Activated CD8-positive, alpha-beta T cell treated with anti-CD3 and anti-CD28 coated beads for 36 hours (primary cell): ENCODE measurements at regions not wholly inside any gene's neighbourhood (a gene's known extent, or its start where the extent isn't known, plus 50 kb on each side); places are given as distances from the start of the nearest gene placed in this dataset.
"Not testable (repeated sequence)": the region's sequence is repeated elsewhere in the genome, so short reads cannot be mapped to it uniquely, and the experiment has no call there.

Source experiments
- ATAC-seq: fragments of 200-7000 bp; cut with Tn5 transposase; one replicate; pipeline ENCODE4 v1.10.0; 2021; ENCODE audit warnings: mild to moderate bottlenecking, moderate library complexity
- CTCF ChIA-PET: fragments of 350-600 bp; sonication (Branson Sonifier 250); formaldehyde crosslinking; loops from one replicate; lab custom pipeline; 2021; ENCODE audit warnings: antibody characterized with exemption; lab: Charles Lee
- POLR2A ChIA-PET: fragments of 350-600 bp; sonication (Branson Sonifier 250); formaldehyde crosslinking; loops from one replicate; lab custom pipeline; 2021; ENCODE audit warnings: antibody characterized with exemption; lab: Charles Lee
- DNase-seq: peaks from one replicate; pipeline ENCODE4 v3.0.0-alpha.2; 2020
- H3K27ac Mint-ChIP-seq: one replicate; pipeline ENCODE4 v1.8.0; 2021; ENCODE audit warnings: mild to moderate bottlenecking, mixed read lengths
- H3K27me3 Mint-ChIP-seq: one replicate; pipeline ENCODE4 v1.8.0; 2021; ENCODE audit warnings: mixed read lengths
- H3K36me3 Mint-ChIP-seq: one replicate; pipeline ENCODE4 v1.8.0; 2021; ENCODE audit warnings: low read depth, mixed read lengths
- H3K4me1 Mint-ChIP-seq: one replicate; pipeline ENCODE4 v1.8.0; 2021; ENCODE audit warnings: low read depth, mixed read lengths
- H3K4me3 Mint-ChIP-seq: one replicate; pipeline ENCODE4 v1.8.0; 2021; ENCODE audit warnings: mild to moderate bottlenecking, moderate library complexity, mixed read lengths
- H3K9me3 Mint-ChIP-seq: one replicate; pipeline ENCODE4 v1.8.0; 2021; ENCODE audit warnings: mixed read lengths
- intact Hi-C: fragments of 100-400 bp; cut with micrococcal nuclease; formaldehyde crosslinking; loops from one replicate; pipeline ENCODE4 v1.10.0; 2022
- TF ChIP-seq, protein P1 (sequence below): fragments of 200-600 bp; IDR thresholded peaks from one replicate; pipeline ENCODE4 v1.8.0; 2022; ENCODE audit warnings: antibody characterized with exemption, mild to moderate bottlenecking

DNA sequence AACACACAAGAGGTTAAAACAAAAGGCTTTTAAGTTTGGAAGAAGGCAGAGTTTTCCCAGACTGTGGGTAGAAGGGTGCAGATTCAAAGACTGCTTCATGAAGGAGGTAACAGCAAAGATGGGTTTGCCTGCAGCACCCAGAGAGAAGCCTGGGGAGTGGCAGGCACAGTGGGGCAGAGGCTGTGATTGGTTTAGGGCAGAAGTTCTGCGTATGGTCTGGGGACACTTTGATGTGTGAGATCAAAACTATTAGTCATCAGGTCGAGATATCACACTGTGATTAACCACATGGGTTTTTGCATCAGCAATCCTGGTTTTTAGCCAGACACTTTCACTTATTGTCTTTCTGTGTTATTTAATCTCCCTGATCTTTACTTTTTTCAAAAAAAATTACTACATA lies 188.8 kb upstream of the GLRA1 start:
- Mint-ChIP-seq H3K9me3 (peaks cover 2% of the 10 kb centered on the region), H3K4me3 (no peak overlapping the region), H3K4me1 (peaks cover 11% of the 10 kb centered on the region), H3K27me3 (peaks cover 4% of the 10 kb centered on the region), H3K27ac (no peak overlapping the region), H3K36me3 (no peaks in the 10 kb centered on the region)
- ATAC-seq (peak; percentile 99), DNase-seq (peak; percentile 73)
- CTCF ChIA-PET: no interaction called here
- POLR2A ChIA-PET: interaction anchor here (0.7 kb wide), 1 partner anchor 283 kb away, joined by 3 read pairs; no protein-coding TSS in a partner anchor
- TF ChIP-seq, protein P1, sequence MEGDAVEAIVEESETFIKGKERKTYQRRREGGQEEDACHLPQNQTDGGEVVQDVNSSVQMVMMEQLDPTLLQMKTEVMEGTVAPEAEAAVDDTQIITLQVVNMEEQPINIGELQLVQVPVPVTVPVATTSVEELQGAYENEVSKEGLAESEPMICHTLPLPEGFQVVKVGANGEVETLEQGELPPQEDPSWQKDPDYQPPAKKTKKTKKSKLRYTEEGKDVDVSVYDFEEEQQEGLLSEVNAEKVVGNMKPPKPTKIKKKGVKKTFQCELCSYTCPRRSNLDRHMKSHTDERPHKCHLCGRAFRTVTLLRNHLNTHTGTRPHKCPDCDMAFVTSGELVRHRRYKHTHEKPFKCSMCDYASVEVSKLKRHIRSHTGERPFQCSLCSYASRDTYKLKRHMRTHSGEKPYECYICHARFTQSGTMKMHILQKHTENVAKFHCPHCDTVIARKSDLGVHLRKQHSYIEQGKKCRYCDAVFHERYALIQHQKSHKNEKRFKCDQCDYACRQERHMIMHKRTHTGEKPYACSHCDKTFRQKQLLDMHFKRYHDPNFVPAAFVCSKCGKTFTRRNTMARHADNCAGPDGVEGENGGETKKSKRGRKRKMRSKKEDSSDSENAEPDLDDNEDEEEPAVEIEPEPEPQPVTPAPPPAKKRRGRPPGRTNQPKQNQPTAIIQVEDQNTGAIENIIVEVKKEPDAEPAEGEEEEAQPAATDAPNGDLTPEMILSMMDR: no peak
- intact Hi-C loops: no loop called here

DNA sequence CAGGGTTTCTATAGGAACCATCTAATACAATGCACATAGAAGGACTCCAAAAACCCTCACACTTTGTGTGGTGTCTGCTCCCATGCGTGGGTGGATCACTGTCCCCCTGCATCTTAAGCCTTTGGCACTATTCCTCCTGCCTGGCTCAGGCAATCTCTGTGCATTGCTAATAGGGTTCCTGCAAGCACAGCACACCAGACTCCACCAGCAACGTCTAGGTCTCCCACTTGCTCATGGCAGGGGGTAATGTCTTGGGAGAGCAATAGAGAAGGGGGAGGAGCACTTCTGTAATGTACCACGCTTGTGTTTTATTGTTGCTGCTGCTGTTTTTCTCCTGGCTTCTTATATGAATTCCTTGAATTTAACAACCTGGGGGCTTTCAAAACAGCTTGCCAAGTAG lies 182.6 kb upstream of the GLRA1 start:
- Mint-ChIP-seq H3K9me3 (peaks cover 16% of the 10 kb centered on the region), H3K36me3 (peaks cover 3% of the 10 kb centered on the region), H3K4me1 (peaks cover 4% of the 10 kb centered on the region), H3K4me3 (no peak overlapping the region), H3K27me3 (peaks cover 9% of the 10 kb centered on the region), H3K27ac (no peak overlapping the region)
- DNase-seq (no peak), ATAC-seq (no peak)
- intact Hi-C loops: no loop called here
- TF ChIP-seq, protein P1: no peak
- CTCF ChIA-PET: no interaction called here
- POLR2A ChIA-PET: no interaction called here

DNA sequence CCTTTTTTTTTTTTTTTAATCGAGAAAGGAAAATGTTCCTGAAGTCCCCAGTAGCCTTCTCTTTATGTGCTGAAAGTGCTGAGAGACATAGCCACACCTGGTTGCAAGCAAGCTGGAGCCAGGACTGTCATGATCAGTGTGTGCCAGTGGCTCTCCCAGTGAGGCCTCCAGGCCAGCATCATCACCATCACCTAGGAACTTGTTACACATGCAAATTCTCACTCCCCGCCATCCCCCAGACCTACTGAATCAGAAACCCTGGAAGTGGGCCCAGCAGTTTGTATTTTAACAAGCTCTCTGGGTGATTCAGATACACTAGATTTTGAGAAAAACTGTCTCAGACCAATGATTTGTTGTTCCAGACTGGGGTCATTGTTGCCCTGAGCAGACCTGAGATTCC lies 181.9 kb upstream of the GLRA1 start:
- H3K36me3 Mint-ChIP-seq: peaks cover 3% of the 10 kb centered on the region
- ATAC-seq (no peak), DNase-seq (no peak)
- H3K4me3 Mint-ChIP-seq: no peak overlapping the region
- TF ChIP-seq, protein P1: no peak
- peaks cover 16% of the 10 kb centered on the region for H3K9me3 Mint-ChIP-seq
- peaks cover 4% of the 10 kb centered on the region for H3K4me1 Mint-ChIP-seq
- ChIA-PET POLR2A (no interaction called here), CTCF (no interaction called here)
- intact Hi-C loops: no loop called here
- H3K27me3 Mint-ChIP-seq: peaks cover 9% of the 10 kb centered on the region
- no peak overlapping the region for H3K27ac Mint-ChIP-seq

DNA sequence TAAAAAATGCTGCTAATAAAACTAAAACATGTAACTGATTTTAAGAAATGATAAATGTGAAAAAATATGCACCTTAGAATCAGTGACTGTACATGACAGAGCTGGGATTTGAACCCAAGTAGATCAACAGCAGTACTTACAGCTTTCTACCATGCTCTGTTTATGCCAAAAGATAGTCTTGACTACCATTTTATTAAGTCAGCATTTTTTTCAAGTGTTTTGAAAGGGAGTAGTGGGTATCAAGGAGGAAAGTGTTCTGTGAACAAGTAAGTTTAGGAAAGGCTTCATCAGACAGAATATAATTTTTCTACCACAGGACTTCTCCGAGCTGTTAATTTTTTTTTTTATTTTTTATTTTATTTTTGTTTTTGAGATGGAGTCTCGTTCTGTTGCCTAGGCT lies 180.4 kb upstream of the GLRA1 start:
- no peak overlapping the region for H3K27ac Mint-ChIP-seq
- peaks cover 16% of the 10 kb centered on the region for H3K9me3 Mint-ChIP-seq
- H3K4me1 Mint-ChIP-seq: peaks cover 4% of the 10 kb centered on the region
- intact Hi-C loops: no loop called here
- DNase-seq (no peak), ATAC-seq (no peak)
- peaks cover 3% of the 10 kb centered on the region for H3K36me3 Mint-ChIP-seq
- POLR2A ChIA-PET: no interaction called here
- peaks cover 10% of the 10 kb centered on the region for H3K27me3 Mint-ChIP-seq
- no peak overlapping the region for H3K4me3 Mint-ChIP-seq
- TF ChIP-seq, protein P1: no peak
- CTCF ChIA-PET: interaction anchor here (2.0 to 2.5 kb wide), 2 partner anchors 15 to 38 kb away, joined by 5 to 8 read pairs; no protein-coding TSS in a partner anchor

DNA sequence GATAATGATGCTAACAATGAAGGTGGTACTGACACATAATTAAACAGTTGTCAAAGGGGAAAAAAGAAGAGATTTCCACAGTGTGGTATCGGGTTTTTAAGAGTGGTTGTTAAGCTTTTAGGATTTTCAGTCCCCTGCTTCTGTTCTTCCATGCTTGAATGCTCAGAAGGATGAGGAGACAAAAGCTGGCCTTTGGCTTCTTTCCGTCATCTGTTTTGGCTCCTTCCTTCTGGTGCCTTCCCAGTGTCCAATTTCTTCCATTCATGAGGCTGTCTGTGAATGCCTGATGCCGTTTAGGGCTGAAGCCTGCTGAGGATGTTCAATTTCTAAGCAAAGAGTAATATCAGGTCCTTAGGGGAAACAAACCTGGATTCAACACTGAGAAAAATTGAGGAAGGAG lies 179.6 kb upstream of the GLRA1 start:
- DNase-seq (no peak), ATAC-seq (no peak)
- Mint-ChIP-seq H3K36me3 (peaks cover 3% of the 10 kb centered on the region), H3K9me3 (peaks cover 16% of the 10 kb centered on the region), H3K27ac (no peak overlapping the region), H3K4me1 (peaks cover 4% of the 10 kb centered on the region), H3K27me3 (peaks cover 11% of the 10 kb centered on the region), H3K4me3 (no peak overlapping the region)
- POLR2A ChIA-PET: no interaction called here
- intact Hi-C loops: no loop called here
- TF ChIP-seq, protein P1: no peak
- CTCF ChIA-PET: interaction anchor here (2.0 to 2.5 kb wide), 2 partner anchors 14 to 39 kb away, joined by 5 to 8 read pairs; no protein-coding TSS in a partner anchor

DNA sequence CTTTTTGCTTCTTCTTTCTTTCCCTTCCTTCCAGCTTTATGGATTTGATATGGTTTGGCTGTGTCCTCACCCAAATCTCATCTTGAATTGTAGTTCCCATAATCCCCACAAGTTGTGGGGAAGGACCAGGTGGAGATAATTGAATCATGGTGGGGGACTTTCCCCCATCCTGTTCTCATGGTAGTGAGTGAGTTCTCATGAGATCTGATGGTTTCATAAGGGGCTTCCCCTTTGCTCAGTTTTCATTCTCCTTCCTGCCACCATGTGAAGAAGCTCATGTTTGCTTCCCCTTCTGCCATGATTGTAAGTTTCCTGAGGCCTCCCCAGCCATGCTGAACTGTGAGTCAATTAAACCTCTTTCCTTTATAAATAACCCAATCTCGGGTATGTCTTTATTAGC lies 178.3 kb upstream of the GLRA1 start:
- DNase-seq, H3K36me3 Mint-ChIP-seq, H3K27me3 Mint-ChIP-seq, H3K4me1 Mint-ChIP-seq, intact Hi-C loops, H3K4me3 Mint-ChIP-seq, POLR2A ChIA-PET, H3K27ac Mint-ChIP-seq: not testable (repeated sequence)
- CTCF ChIA-PET: interaction anchor here (2.5 kb wide), 1 partner anchor 13 kb away, joined by 5 read pairs; no protein-coding TSS in a partner anchor
- ATAC-seq: peak; percentile 47
- H3K9me3 Mint-ChIP-seq: peaks cover 16% of the 10 kb centered on the region
